ENCODE measurements at regions not wholly inside any gene's neighbourhood (a gene's known extent, or its start where the extent isn't known, plus 50 kb on each side); places are given as distances from the start of the nearest gene placed in this dataset.

DNA sequence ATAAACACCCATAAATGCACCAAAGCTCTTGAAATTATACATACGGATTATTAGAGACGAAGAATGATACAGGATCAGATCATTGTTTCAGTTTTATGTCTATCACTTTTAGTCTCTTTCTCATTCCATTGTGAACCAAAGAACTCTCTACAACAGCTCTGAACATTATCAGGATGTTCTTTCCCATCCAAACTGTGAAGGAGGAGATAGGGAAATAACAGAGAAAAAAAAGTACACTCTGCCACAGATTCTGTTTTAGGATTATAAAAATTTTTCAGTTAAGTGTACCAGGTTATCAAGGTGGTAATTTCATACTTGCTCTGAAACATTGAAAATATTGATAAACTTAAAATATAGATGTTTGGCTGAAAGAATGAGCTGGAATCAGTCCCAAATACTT lies 270.9 kb downstream of the MZT1 start:
- DNase-seq (ENCODE audit: low read depth, low spot score): no peak

DNA sequence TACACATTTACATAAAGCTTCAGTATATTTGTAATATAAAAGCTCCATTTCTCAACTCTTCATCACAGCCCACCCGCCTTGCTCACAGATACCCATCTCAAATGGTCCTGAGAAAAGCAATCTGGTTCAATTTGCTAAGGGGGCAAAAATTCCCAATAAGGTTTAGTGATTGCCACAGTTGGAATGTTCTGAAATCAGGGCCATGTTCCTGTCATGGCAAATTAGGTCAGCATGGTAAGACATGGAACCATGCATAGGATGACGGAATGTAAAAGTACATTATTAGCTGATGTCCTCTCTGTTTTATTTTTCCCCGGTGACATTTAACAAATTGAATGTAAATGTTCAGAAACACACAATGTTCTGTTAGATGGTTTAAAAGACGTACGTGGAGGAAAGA lies 274.3 kb downstream of the MZT1 start:
- DNase-seq (ENCODE audit: low read depth, low spot score): no peak

DNA sequence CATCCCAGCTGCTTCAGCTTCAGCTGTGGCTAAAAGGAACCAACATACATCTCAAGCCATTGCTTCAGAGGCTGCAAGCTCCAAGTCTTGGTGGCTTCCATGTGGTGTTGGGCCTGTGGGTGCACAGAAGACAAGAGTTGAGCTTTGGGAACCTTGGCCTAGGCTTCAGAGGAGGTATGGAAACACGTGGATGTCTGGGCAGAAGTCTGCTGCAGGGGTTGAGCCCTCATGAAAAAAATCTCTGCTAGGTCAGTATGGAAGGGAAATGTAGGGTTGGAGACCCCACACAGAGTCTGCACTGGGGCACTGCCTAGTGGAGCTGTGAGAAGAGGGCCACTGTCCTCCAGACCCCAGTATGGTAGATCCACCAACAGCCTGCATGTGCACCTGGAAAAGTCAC lies 279.3 kb downstream of the MZT1 start:
- no peak for DNase-seq (ENCODE audit: low read depth, low spot score)

DNA sequence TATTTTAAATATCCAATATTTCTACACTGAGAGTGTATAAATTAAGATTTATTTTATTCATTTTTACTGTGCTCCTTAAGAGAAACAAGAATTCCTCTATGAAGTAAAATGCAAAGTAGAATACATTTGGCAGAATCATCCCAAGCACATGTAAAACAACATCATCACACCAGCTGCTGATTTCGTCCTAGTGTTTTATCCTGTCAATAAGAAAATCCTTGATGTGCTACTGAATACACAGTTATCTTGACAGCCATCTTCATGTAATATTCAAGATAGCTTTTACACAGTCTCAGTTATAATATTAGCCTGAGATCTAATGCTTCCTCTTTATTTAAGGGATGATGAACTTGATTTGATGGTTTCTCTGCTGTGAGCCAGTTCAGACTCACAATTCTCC lies 282.4 kb downstream of the MZT1 start:
- DNase-seq (ENCODE audit: low read depth, low spot score): no peak

DNA sequence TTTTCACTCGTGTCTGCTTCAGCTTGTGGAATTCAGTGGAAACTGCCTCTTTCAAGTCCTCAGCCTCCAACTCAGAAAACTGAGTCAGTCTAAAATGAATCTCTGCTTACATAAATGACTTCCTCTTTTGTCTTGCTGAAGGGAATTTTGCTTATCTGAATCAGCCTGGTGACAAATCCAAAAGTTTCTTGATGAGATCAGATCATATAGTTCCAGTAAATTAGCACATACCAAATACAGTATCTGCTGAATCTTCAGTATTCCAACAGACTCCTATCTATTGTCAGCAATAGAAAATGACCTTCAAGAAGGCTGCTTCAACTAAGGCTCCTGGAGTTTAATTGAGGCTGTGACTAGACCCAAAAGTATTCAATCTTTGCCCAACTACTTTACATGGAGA lies 290.0 kb downstream of the MZT1 start:
- peak; percentile 71 for DNase-seq (ENCODE audit: low read depth, low spot score)

DNA sequence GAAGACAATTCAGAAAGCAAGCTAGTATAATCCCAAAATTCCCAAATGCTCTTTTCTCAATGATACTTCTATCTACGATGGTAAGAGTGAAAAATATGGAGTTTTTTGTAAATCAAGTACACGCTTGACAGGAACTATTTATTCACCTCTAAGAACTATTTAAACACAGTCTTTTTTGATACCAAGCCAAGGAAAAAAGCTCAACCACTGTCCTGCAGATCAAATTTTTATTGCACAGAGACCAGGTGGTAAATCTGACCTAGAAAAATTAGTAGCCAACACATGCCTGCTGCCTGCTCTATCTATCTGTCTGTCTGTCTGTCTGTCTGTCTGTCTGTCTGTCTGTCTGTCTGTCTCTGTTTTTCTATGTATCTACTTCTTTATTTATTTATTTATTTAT lies 292.2 kb downstream of the MZT1 start:
- no peak for DNase-seq (ENCODE audit: low read depth, low spot score)

DNA sequence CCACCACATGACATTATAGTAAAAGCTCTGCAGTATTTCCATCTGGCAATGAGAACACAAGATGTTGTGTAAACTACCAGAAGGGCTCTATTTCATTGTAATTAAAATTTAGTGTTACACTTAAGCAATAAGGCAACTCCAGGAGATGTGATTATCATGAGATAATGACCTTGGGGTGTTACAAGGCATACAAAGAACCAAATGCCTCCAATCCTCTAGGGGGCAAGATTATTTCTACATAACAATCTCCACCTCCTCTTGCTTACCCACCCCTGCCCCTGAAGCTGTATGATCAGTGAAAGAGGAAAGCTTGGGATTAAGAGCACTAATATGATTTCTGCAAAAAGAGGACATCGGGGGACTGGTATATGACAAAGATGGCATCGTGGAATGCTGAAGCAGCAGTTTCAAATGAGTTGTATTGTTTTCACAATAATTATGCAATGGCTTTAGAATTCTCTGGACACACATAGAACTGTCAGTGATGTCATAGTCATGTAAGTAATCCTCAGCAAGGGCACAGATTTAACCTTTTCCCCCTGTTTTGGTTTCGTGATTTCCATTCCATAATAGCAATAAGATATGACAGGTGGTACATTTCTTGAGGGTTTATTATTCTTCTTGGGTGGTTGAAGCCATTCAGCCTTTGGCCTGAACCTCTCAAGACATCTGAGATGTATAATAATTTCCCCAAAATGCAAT lies 295.3 kb downstream of the MZT1 start:
- no peak for DNase-seq (ENCODE audit: low read depth, low spot score)

DNA sequence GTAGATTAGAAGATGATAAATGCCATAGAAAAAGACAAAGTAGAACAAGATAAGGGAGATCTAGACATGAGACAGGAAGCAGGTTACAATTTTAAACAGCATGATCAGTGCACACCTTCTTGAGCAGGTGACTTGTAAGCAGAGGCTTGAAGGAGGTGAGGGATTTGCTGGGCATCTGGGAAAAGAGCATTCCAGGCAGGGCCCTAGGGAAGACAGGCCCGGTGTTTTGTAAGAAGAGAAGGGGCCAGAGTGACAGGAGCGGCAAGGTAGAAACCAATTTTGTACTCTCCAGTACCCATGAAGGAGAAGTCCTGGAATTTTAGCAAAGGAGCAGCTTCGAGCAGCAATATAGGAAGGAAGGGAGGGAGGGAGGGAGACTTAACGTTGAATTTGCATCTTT lies 296.5 kb downstream of the MZT1 start:
- no peak for DNase-seq (ENCODE audit: low read depth, low spot score)

DNA sequence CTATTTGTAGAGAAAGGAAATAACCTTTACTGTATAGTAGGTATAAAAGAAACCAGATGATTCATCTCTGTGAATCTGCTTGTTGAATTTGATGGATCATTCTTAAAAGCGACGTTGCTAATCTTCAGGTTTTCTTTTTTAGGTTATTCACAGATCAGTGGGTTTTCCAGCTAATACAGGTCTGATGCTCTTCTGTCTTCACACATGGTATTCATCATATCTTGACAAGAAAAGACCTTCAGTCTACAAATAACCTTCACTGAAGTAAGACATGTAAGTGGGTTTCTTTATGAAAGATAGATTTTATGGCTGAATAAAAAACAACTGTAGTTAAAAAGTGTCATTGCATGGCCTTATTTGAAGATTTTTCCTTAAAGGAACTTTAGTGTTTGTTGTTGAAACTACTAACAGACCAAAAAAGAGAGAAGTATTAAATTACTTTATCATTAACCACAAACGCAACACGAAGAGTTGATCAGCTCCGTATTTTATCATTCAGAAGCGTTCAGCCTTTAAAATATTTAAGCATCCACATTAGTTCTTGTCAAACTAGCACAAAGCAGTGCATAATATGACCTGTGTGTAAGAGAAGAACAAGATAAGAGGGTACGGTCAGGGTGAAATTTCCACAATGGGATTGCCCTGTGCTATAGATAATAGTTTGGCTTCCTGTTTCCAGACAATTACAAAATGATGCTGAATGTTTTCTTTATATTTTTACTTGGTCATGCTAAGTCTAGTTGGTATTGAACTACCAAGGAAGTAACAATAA lies 299.5 kb downstream of the MZT1 start:
- no peak for DNase-seq (ENCODE audit: low read depth, low spot score)

DNA sequence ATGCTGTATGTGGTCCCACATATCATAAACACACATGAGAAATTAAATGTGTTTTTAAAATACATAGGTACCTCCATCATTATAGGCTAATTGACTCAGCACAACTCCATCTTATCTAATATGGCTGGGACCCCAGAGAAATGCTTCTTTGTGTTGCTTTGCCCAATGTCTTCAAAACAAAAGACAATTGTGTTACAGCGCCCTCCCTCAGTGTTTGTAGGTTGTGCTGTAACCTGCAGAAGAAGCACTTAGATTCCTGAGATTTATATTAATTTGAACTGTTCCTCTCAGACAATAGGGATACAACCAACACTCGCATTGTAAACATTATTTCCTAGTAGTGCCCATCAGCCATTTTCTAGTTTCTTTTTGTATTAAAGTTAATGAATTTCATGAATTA lies 303.4 kb downstream of the MZT1 start:
- DNase-seq (ENCODE audit: low read depth, low spot score): no peak

DNA sequence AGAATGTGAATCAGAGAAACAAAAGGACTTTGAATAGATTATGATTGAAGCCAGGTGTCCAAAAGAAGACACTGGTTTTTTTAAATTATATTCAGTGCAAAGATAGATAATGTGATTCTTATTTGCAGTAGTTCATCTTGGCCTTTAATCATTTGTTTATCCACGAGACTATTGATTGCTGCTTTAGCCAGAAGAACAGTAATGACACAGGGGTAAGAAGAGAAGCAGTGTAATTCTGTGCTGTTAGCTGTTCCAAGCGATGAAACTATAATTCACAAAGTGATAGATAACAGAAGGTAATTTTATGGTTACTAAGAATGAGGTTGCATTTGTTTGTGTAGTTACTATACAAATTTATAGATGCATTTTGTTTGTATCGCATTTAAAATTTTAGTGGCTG lies 311.6 kb downstream of the MZT1 start:
- DNase-seq (ENCODE audit: low read depth, low spot score): no peak

DNA sequence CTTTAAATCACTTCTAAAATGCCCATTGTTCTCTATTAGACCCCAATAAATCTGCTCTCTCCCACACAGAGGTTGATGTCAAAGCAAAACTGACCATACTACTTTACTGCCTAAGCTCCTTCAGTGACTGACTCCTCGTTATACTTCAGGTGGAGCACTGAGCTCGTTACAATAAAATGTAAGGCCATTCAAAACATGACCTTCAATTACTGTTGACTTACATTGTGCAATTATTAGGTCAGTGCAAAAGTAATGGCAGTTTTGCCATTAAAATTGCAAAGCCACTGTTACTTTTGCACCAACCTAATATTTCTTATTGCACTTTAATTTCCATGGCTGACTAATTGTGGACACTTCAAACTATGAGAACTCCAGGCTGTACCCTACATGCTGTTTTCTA lies 314.9 kb downstream of the MZT1 start:
- DNase-seq (ENCODE audit: low read depth, low spot score): no peak

DNA sequence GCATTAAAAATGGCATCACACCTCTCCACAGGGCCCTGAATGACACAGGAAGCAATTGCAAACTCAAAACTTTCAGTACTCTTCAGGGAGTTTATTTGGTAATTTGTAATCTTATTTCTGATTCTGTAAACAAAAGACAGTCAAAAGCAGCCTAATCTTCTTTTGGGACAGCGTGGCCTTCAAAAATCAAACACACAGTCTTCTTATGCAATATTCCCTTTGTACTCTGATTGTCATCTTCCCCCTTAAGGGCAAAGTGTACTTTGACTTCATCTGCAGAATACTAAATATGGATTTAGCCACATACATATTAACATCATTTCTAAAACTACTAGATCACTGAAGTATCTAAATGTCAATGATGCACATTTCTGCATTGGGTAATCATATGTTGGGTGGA lies 322.0 kb downstream of the MZT1 start:
- no peak for DNase-seq (ENCODE audit: low read depth, low spot score)

DNA sequence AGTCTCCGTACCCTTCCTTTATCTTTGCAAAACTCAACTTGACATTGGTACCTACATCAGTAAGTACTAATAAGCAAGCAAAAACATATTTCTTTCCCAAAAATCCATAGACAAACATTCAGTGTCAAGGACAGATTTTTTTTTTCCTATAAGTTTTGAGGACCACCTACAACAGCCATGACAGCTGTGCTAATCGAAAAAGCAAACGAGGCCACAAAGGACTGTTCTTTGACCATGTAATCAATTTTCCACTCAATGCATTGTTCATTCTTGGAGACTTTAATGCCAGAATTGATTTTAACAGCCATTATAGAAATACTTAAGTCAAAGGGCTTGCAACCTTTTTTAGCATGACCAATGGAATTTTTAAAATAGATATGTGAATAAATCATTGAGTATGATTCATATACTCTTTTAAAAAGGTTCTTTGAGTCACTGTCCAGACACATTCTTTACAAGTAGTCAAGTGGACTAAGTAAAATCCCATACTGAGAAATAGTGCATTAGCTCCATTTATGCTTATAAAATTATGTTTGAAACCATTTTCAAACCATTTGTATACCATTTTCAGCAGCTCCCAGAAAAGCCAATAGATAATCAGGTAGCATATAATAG lies 323.9 kb downstream of the MZT1 start:
- no peak for DNase-seq (ENCODE audit: low read depth, low spot score)

DNA sequence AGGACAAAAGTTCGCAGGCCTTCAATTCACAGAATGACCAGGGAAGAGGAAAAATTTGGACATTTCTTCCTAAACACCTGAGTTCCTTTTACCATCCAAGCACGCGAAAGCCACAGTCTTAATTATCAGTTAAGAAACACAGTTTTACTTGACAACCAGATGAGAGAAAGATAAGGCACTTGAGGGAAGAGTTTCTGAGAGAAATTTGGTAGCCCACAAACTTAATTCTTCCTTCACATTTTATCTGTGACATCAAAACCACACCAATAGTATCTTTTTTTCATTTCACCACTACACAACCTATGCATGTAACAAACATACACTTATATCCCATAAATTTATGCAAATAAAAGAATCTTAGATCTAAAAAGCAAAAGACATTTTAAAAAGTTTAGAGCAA lies 326.6 kb downstream of the MZT1 start:
- no peak for DNase-seq (ENCODE audit: low read depth, low spot score)

DNA sequence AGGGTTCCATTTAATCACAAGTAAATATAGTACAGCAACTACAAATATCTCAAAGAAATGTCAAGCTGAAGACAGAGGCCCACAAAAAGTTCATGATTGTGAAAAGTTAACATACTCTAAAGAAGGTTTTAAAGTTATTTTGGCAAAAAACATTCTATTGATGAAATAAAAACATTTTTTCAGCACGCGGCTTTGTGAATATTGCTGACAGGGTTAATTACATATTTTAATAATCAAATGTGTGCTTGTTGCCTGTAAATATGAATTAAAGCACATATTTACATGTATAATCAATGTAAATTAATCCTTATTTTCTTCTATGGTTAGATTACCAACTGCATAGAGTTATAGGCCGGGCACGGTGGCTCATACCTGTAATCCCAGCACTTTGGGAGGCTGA lies 328.1 kb downstream of the MZT1 start:
- DNase-seq (ENCODE audit: low read depth, low spot score): no peak

DNA sequence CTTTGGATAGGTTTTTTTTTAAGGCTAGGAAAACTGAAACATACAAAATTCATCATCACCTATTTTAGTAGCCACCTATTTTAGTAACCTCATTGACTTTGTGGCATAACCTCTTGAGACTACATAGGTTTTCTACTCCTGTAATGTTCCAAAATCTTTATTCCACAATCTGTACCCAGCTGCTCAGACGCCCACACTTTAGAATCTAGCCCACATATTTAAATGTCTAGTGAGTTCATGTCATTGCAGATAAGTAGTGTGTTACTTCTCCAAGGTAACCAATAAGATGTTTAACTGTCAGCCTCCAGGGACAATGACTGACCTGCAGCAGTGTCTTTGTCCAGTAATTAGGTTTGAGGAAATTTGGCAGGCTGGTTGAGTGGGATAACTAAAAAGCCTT lies 330.2 kb downstream of the MZT1 start:
- no peak for DNase-seq (ENCODE audit: low read depth, low spot score)

DNA sequence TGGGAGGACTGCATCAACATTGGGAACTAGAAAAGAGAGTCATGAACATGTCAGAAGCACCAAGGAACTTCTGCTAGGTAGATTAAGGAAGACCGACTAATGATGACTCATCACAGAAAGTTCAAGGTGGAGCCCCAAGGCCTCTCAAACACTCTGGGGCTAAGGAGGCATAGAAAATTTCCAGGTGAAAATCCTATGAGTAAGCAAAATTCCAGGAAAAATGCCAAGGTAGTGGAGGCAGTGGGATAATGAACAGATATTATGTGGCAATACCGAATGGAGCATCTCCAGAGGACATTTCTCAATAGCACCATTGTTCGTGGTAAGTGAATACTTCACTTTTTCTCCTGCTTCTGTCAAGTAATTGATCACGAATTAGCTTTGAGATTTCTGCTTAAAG lies 336.5 kb downstream of the MZT1 start:
- no peak for DNase-seq (ENCODE audit: low read depth, low spot score)

DNA sequence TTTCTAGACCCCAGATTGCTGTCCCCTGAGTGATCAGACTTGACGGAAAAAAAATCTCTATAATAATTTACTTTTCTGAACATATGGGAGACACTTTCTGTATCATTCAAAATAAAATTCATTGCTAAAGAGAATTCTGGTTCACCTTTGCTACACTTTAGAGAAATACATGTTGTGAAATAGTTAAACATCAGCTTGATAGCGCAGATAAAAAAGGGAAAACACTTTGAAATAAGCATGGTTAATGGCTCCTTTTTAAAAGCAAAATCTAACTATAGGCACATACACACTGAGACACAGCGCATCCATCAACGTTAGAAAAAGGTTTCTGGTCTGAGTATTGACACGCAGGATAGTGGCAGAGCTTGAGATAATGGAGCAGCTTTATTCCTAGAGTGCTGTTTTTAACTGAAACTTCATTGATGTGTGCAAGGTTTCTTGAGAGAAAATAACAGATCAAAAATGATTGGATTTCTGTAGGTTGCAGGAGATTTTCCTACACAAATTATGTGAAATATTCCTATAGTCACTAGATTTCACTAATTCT lies 341.2 kb downstream of the MZT1 start:
- no peak for DNase-seq (ENCODE audit: low read depth, low spot score)

DNA sequence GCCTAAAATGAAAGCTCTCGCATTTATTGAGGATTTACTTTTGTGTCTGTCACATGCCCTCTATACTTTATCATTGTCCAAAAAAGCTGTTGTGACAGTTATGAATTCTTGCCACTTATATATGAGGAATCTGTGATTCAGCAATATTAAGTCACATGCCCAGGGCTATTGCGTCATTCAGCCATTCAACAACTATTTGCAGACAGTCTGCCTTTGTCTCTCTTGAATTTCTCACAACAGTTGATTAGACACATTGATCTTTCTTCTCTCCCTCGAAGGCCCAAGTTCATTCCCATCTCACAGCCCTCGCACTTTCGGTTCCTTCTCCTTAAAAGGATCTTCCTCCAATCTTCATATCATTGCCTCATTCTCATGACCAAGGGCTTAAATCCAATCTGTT lies 342.6 kb downstream of the MZT1 start:
- DNase-seq (ENCODE audit: low read depth, low spot score): no peak

DNA sequence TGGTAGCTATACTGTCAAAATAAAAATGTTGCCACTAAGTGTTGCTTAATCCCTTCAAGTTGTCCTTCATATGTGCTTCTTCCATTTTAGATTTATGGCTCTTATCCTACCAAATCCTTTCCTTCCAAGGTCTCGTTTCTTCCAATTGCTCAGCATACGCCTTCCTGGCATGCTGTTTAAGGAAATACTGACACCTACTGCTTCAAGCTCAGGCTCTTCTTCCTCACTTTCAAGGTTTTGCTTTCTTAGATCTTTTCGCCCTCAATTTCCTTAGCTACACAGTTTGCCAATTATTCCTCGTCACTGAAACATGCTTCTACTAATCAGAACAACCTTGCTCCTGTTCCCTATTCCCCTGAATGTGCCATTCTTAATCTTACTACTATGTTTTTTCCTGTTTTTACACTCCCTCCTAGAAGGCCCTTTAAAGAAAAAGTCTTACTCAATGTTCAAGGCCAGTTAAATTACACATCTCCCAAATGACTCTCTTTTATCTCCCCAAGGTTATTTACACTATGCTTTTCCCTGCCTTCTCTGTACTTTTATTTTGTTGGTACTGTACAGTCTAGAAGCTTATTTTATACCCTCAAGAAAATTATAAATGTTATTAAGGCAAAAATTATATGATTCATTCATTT lies 343.1 kb downstream of the MZT1 start:
- no peak for DNase-seq (ENCODE audit: low read depth, low spot score)

DNA sequence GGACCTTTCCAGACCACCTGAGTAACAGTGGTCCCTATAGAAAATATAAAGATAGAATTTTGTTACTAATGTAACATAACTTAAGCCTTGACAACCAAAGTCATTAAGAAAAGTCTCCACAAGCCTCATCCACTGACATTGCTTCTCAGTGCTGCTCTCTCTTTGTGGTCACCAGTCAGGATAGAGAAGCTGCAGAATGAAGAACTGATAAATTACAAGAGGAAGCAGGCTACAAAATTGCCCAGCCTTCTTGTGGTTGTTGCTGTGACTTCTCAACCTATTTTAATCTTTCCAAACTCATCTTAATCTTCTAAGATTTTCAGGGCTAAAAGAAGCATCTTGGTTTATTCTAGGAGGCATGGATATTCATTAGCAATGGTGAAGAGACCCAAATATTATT lies 343.8 kb downstream of the MZT1 start:
- no peak for DNase-seq (ENCODE audit: low read depth, low spot score)
